Keratinocyte (primary cell): ENCODE measurements at regions not wholly inside any gene's neighbourhood (a gene's known extent, or its start where the extent isn't known, plus 50 kb on each side); places are given as distances from the start of the nearest gene placed in this dataset.

Experiments used
- DNase-seq: peaks from one replicate; pipeline ENCODE4 v3.0.0-alpha.2; 2011; ENCODE audit warnings: low read depth, missing footprints, low spot score
- FAIRE-seq: peaks from 2 replicates; lab custom pipeline; 2011; peaks lifted over from hg19 to GRCh38; lab: Jason Lieb, UNC
- H2AFZ ChIP-seq: 2 replicates; pipeline ENCODE4 v1.6.0; 2012; ENCODE audit warnings: low read length, control low read depth, inconsistent platforms; ENCODE audit not compliant: control insufficient read depth
- H3K27ac ChIP-seq: 2 replicates; pipeline ENCODE4 v1.5.1; 2011; ENCODE audit warnings: low read length; ENCODE audit not compliant: control insufficient read depth, insufficient read depth
- H3K27me3 ChIP-seq: 3 replicates; pipeline ENCODE4 v1.6.0; 2011; ENCODE audit warnings: low read length; ENCODE audit not compliant: control insufficient read depth, insufficient read depth; ENCODE audit errors: extremely low read depth
- H3K36me3 ChIP-seq, 2 experiments: 2 replicates in 1 of 2; 3 replicates in 1 of 2; pipeline ENCODE4 v1.5.1; 2011; ENCODE audit warnings: low read length in 2 of 2, mild to moderate bottlenecking in 1 of 2; ENCODE audit not compliant: control insufficient read depth in 2 of 2, insufficient read depth in 2 of 2; ENCODE audit errors: extremely low read depth in 1 of 2
- H3K4me1 ChIP-seq: 3 replicates; pipeline ENCODE4 v1.5.1; 2011; ENCODE audit warnings: low read length; ENCODE audit not compliant: control insufficient read depth, insufficient read depth; ENCODE audit errors: extremely low read depth
- H3K4me2 ChIP-seq: 3 replicates; pipeline ENCODE4 v1.6.0; 2011; ENCODE audit warnings: low read depth, low read length; ENCODE audit not compliant: control insufficient read depth, insufficient read depth; ENCODE audit errors: extremely low read depth
- H3K4me3 ChIP-seq, 3 experiments: fragments of 200-600 bp in 1 of 3; sonication (generic) in 1 of 3; 2 replicates in 2 of 3; 3 replicates in 1 of 3; pipeline ENCODE4 v1.5.1; 2011 to 2016; ENCODE audit warnings: low read length in 3 of 3, mild to moderate bottlenecking in 3 of 3, control low read depth in 2 of 3, inconsistent platforms in 1 of 3, low read depth in 1 of 3, mixed read lengths in 1 of 3, mixed run types in 1 of 3, moderate library complexity in 1 of 3; ENCODE audit not compliant: control insufficient read depth in 2 of 3, insufficient read depth in 2 of 3; ENCODE audit errors: extremely low read depth in 1 of 3
- H3K79me2 ChIP-seq: 2 replicates; pipeline ENCODE4 v1.6.0; 2012; ENCODE audit warnings: low read length; ENCODE audit not compliant: control insufficient read depth, insufficient read depth
- H3K9ac ChIP-seq: 3 replicates; pipeline ENCODE4 v1.6.0; 2011; ENCODE audit warnings: low read length; ENCODE audit not compliant: control insufficient read depth, insufficient read depth; ENCODE audit errors: extremely low read depth
- H3K9me1 ChIP-seq: 3 replicates; pipeline ENCODE4 v1.6.0; 2011; ENCODE audit warnings: low read length; ENCODE audit not compliant: control insufficient read depth, insufficient read depth; ENCODE audit errors: extremely low read depth
- H3K9me3 ChIP-seq: 2 replicates; pipeline ENCODE4 v1.5.1; 2012; ENCODE audit warnings: low read depth, low read length; ENCODE audit not compliant: control insufficient read depth
- H4K20me1 ChIP-seq: 3 replicates; pipeline ENCODE4 v1.6.0; 2011; ENCODE audit warnings: low read length; ENCODE audit not compliant: control insufficient read depth, insufficient read depth; ENCODE audit errors: extremely low read depth
- EZH2 ChIP-seq: IDR thresholded peaks from one replicate; pipeline ENCODE4 v1.6.1; 2012; ENCODE audit warnings: inconsistent platforms, mild to moderate bottlenecking, low read length, moderate library complexity
- dilution Hi-C: fragments of 300-500 bp; cut with MboI; formaldehyde crosslinking; loops from one replicate; pipeline ENCODE4 v1.7.0; 2020; ENCODE audit warnings: low sequenced_read_pairs; ENCODE audit not compliant: extremely low pct_ligation_motif_present
- TF ChIP-seq, protein P1 (sequence below), 3 experiments: IDR thresholded peaks in 1 of 3; conservative IDR thresholded peaks in 1 of 3; optimal IDR thresholded peaks in 1 of 3; 2 replicates in 2 of 3; 3 replicates in 1 of 3; pipeline versions ENCODE3 to v1.5.1; 2011; ENCODE audit warnings: low read length in 3 of 3, mild to moderate bottlenecking in 3 of 3, moderate library complexity in 2 of 3, control low read depth in 1 of 3, inconsistent platforms in 1 of 3; ENCODE audit not compliant: insufficient read depth in 2 of 3; ENCODE audit errors: extremely low read depth in 1 of 3

DNA sequence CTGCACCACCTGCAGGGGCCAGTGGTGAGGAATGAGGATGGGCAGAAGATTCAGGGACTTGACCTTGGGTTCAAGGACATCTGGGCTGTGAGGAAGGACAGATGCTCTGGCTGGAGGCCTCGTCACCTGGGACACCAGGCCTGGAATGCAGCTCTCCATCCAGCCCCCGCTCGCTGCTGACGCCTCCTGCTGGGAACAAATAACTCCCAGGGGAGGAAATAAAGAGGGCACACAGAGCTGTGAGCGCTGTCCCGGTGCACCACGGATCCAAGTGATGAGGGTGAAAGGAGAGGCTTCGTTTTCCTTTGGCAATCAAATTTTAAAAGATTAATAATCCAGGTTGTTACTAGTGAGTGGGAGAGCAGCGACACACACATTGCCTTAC is 368.0 kb upstream of the MYT1L start:
- H3K4me3 ChIP-seq, result no peak overlapping the region
- DNase-seq, result no peak
- no peak overlapping the region for H3K9ac ChIP-seq
- no peaks in the 10 kb centered on the region for H3K9me3 ChIP-seq
- H3K27ac ChIP-seq, result no peak overlapping the region
- H4K20me1 ChIP-seq, result no peaks in the 10 kb centered on the region
- no peaks in the 10 kb centered on the region for H3K79me2 ChIP-seq
- peaks cover 3% of the 10 kb centered on the region for H3K27me3 ChIP-seq
- dilution Hi-C loops, result no loop called here
- H3K4me1 ChIP-seq, result no peaks in the 10 kb centered on the region
- FAIRE-seq, result no peak
- TF ChIP-seq EZH2, result no peak
- TF ChIP-seq, protein P1, sequence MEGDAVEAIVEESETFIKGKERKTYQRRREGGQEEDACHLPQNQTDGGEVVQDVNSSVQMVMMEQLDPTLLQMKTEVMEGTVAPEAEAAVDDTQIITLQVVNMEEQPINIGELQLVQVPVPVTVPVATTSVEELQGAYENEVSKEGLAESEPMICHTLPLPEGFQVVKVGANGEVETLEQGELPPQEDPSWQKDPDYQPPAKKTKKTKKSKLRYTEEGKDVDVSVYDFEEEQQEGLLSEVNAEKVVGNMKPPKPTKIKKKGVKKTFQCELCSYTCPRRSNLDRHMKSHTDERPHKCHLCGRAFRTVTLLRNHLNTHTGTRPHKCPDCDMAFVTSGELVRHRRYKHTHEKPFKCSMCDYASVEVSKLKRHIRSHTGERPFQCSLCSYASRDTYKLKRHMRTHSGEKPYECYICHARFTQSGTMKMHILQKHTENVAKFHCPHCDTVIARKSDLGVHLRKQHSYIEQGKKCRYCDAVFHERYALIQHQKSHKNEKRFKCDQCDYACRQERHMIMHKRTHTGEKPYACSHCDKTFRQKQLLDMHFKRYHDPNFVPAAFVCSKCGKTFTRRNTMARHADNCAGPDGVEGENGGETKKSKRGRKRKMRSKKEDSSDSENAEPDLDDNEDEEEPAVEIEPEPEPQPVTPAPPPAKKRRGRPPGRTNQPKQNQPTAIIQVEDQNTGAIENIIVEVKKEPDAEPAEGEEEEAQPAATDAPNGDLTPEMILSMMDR (optimal IDR thresholded peaks at IDR 0.05 in 1 of 3, IDR thresholded peaks at IDR 0.05 in 1 of 3, conservative IDR thresholded peaks at IDR 0.05 in 1 of 3; ENCODE audit: extremely low read depth in 1 of 3, insufficient read depth in 2 of 3, low read length in 3 of 3), result no peak
- no peaks in the 10 kb centered on the region for H3K36me3 ChIP-seq
- no peaks in the 10 kb centered on the region for H3K9me1 ChIP-seq
- H2AFZ ChIP-seq, result no peak overlapping the region
- H3K4me2 ChIP-seq, result no peak overlapping the region

GRCh38 chr2:2698182-2699120 is 367.4 kb upstream of the MYT1L start:
- H3K9me1 ChIP-seq, result no peaks in the 10 kb centered on the region
- TF ChIP-seq, protein P1 (optimal IDR thresholded peaks at IDR 0.05 in 1 of 3, IDR thresholded peaks at IDR 0.05 in 1 of 3, conservative IDR thresholded peaks at IDR 0.05 in 1 of 3; ENCODE audit: extremely low read depth in 1 of 3, insufficient read depth in 2 of 3, low read length in 3 of 3), result peak; percentile 14 to 57 (median 15)
- TF ChIP-seq EZH2, result no peak
- H3K4me3 ChIP-seq, result no peak overlapping the region
- H2AFZ ChIP-seq, result no peak overlapping the region
- H3K9me3 ChIP-seq, result no peaks in the 10 kb centered on the region
- no peak for DNase-seq
- H3K27me3 ChIP-seq, result peaks cover 3% of the 10 kb centered on the region
- H3K79me2 ChIP-seq, result no peaks in the 10 kb centered on the region
- no peak overlapping the region for H3K27ac ChIP-seq
- H3K4me2 ChIP-seq, result no peak overlapping the region
- dilution Hi-C loops, result no loop called here
- no peaks in the 10 kb centered on the region for H3K36me3 ChIP-seq
- H4K20me1 ChIP-seq, result no peaks in the 10 kb centered on the region
- H3K9ac ChIP-seq, result no peak overlapping the region
- no peak for FAIRE-seq
- no peaks in the 10 kb centered on the region for H3K4me1 ChIP-seq
